ENCODE measurements at regions not wholly inside any gene's neighbourhood (a gene's known extent, or its start where the extent isn't known, plus 50 kb on each side); places are given as distances from the start of the nearest gene placed in this dataset.
A peak's percentile ranks its signal among the peaks of the same experiment; 100 is the strongest.

DNA sequence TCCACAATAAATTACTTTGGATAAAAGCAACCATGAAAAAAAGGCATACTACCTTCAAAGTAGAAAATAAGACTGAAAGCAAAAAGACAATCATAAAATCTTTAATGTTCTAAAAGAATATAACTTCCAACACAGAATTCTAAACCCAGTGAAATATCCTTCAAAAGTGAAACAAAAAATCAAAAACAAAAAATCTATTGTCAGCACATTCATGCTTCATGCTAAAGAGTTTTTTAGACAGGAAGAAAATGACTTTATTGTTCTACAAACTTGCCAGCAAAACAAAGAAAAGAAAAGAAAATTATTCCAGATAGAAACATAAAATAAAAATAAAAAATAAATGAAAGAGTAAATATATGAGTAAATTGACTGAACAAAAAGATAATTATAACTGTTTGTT is 134.9 kb downstream of the EFHB start:
- ATAC-seq (no peak), DNase-seq (ENCODE audit: low spot score) (no peak)
- Mint-ChIP-seq H3K36me3 (peaks cover 36% of the 10 kb centered on the region), H3K27ac (no peak overlapping the region), H3K27me3 (ENCODE audit: low read depth) (no peaks in the 10 kb centered on the region), H3K9me3 (peaks cover 50% of the 10 kb centered on the region), H3K4me1 (peaks cover 3% of the 10 kb centered on the region), H3K4me3 (no peak overlapping the region)
- ChIA-PET POLR2A (no interaction called here), CTCF (no interaction called here)
- TF ChIP-seq, protein P1, sequence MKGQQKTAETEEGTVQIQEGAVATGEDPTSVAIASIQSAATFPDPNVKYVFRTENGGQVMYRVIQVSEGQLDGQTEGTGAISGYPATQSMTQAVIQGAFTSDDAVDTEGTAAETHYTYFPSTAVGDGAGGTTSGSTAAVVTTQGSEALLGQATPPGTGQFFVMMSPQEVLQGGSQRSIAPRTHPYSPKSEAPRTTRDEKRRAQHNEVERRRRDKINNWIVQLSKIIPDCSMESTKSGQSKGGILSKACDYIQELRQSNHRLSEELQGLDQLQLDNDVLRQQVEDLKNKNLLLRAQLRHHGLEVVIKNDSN (CRISPR knock-in tag; IDR thresholded peaks at IDR 0.05), result no peak
- TF ChIP-seq TCF7 (CRISPR knock-in tag; IDR thresholded peaks at IDR 0.05; ENCODE audit: low read depth) (no peak), ZNF416 (CRISPR knock-in tag; IDR thresholded peaks at IDR 0.05) (no peak), ERG (CRISPR knock-in tag; IDR thresholded peaks at IDR 0.05) (no peak), ETV6 (CRISPR knock-in tag; IDR thresholded peaks at IDR 0.05) (no peak), RELA (CRISPR knock-in tag; IDR thresholded peaks at IDR 0.05; ENCODE audit: borderline replicate concordance) (no peak), ZBTB21 (CRISPR knock-in tag; IDR thresholded peaks at IDR 0.05; ENCODE audit: borderline replicate concordance) (no peak)
- TF ChIP-seq, protein P2, sequence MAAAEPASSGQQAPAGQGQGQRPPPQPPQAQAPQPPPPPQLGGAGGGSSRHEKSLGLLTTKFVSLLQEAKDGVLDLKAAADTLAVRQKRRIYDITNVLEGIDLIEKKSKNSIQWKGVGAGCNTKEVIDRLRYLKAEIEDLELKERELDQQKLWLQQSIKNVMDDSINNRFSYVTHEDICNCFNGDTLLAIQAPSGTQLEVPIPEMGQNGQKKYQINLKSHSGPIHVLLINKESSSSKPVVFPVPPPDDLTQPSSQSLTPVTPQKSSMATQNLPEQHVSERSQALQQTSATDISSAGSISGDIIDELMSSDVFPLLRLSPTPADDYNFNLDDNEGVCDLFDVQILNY (CRISPR knock-in tag; IDR thresholded peaks at IDR 0.05), result no peak
- TF ChIP-seq, protein P3, sequence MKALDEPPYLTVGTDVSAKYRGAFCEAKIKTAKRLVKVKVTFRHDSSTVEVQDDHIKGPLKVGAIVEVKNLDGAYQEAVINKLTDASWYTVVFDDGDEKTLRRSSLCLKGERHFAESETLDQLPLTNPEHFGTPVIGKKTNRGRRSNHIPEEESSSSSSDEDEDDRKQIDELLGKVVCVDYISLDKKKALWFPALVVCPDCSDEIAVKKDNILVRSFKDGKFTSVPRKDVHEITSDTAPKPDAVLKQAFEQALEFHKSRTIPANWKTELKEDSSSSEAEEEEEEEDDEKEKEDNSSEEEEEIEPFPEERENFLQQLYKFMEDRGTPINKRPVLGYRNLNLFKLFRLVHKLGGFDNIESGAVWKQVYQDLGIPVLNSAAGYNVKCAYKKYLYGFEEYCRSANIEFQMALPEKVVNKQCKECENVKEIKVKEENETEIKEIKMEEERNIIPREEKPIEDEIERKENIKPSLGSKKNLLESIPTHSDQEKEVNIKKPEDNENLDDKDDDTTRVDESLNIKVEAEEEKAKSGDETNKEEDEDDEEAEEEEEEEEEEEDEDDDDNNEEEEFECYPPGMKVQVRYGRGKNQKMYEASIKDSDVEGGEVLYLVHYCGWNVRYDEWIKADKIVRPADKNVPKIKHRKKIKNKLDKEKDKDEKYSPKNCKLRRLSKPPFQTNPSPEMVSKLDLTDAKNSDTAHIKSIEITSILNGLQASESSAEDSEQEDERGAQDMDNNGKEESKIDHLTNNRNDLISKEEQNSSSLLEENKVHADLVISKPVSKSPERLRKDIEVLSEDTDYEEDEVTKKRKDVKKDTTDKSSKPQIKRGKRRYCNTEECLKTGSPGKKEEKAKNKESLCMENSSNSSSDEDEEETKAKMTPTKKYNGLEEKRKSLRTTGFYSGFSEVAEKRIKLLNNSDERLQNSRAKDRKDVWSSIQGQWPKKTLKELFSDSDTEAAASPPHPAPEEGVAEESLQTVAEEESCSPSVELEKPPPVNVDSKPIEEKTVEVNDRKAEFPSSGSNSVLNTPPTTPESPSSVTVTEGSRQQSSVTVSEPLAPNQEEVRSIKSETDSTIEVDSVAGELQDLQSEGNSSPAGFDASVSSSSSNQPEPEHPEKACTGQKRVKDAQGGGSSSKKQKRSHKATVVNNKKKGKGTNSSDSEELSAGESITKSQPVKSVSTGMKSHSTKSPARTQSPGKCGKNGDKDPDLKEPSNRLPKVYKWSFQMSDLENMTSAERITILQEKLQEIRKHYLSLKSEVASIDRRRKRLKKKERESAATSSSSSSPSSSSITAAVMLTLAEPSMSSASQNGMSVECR (CRISPR knock-in tag; IDR thresholded peaks at IDR 0.05; ENCODE audit: borderline replicate concordance), result no peak

DNA sequence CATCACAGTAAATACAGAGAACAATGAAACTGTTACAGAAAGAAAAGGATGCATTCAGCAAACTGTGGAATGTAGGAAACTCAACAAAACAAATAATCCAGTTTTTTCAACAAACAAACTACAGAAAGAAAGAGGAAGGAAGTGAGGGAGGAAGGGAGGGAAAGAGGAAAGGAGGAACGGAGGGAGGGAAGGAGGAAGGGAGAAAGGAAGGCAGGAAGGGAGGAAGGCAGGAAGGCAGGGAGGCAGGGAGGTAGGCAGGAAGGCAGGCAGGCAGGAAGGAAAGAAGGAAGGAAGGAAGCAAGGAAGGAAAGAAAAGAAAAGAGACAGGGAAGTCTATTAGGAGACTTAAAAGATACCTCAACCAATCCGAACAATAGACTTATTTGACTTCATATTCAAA is 135.7 kb downstream of the EFHB start:
- Mint-ChIP-seq H3K27ac (no peak overlapping the region), H3K9me3 (peaks cover 42% of the 10 kb centered on the region), H3K27me3 (ENCODE audit: low read depth) (no peaks in the 10 kb centered on the region), H3K4me3 (no peak overlapping the region), H3K36me3 (peaks cover 29% of the 10 kb centered on the region), H3K4me1 (peaks cover 3% of the 10 kb centered on the region)
- DNase-seq (ENCODE audit: low spot score), result no peak
- CTCF ChIA-PET, result no interaction called here
- POLR2A ChIA-PET, result no interaction called here
- no peak for ATAC-seq
- TF ChIP-seq KAT7 (CRISPR knock-in tag; IDR thresholded peaks at IDR 0.05; ENCODE audit: borderline replicate concordance) (no peak), IRF1 (CRISPR knock-in tag; IDR thresholded peaks at IDR 0.05) (no peak), NFE2L1 (CRISPR knock-in tag; IDR thresholded peaks at IDR 0.05) (peak; percentile 39; the same call in 1 of the 2 replicates), NFATC4 (CRISPR knock-in tag; IDR thresholded peaks at IDR 0.05) (no peak), ETV6 (CRISPR knock-in tag; IDR thresholded peaks at IDR 0.05) (peak; percentile 60; the same call in 1 of the 2 replicates)
- TF ChIP-seq, protein P3 (CRISPR knock-in tag; IDR thresholded peaks at IDR 0.05; ENCODE audit: borderline replicate concordance), result no peak
- TF ChIP-seq, protein P1 (CRISPR knock-in tag; IDR thresholded peaks at IDR 0.05), result no peak

Data from WTC11 (cell line).